Hepatocyte (in vitro differentiated cells): ENCODE measurements at regions not wholly inside any gene's neighbourhood (a gene's known extent, or its start where the extent isn't known, plus 50 kb on each side); places are given as distances from the start of the nearest gene placed in this dataset.
"Not testable (repeated sequence)": the region's sequence is repeated elsewhere in the genome, so short reads cannot be mapped to it uniquely, and the experiment has no call there.

Experiments used
- CTCF ChIP-seq: fragments of 200-600 bp; sonication (generic); IDR thresholded peaks from 2 replicates; pipeline ENCODE4 v1.5.1; 2016; ENCODE audit warnings: antibody characterized with exemption, mild to moderate bottlenecking; ENCODE audit not compliant: poor library complexity
- EZH2 ChIP-seq: fragments of 200-600 bp; sonication (generic); IDR thresholded peaks from 2 replicates; pipeline ENCODE4 v1.6.1; 2016; ENCODE audit warnings: antibody characterized with exemption, mild to moderate bottlenecking, borderline replicate concordance
- EZH2phosphoT487 ChIP-seq: fragments of 200-600 bp; sonication (generic); IDR thresholded peaks from one replicate; pipeline ENCODE4 v1.6.1; 2018; ENCODE audit warnings: antibody characterized with exemption, mild to moderate bottlenecking, low read depth, moderate library complexity; ENCODE audit not compliant: unreplicated experiment, severe bottlenecking

DNA sequence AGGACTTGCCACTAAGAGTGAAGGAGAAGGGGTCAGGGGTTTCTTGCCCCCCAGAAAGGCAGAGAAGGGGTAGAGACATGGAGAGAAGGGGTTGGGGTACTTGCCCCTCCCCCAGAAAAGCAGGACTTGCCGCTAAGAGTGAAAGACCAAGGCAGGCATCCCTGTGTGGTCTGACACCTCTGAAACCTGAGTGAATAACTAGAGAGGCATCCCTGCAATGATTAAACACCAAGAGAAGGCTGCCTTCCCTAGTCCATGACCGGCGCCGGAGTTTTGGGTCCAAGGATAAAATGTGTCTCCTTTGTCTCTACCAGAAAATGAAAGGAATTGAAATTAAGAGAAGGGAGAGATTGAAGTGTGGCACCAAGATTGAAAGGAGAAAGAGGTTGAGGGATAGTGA lies 102.3 kb upstream of the SLC7A14 start:
- not testable (repeated sequence) for TF ChIP-seq CTCF, EZH2, EZH2phosphoT487
